Stomach (tissue), 4 donors: ENCODE measurements at regions not wholly inside any gene's neighbourhood (a gene's known extent, or its start where the extent isn't known, plus 50 kb on each side); places are given as distances from the start of the nearest gene placed in this dataset.

Experiments used
- POLR2AphosphoS5 ChIP-seq, 3 donors: sonication (generic); formaldehyde crosslinking; IDR thresholded peaks; one replicate each; pipeline ENCODE4 v1.6.1; 2016; ENCODE audit warnings: antibody characterized with exemption in 3 of 3
- TF ChIP-seq, protein P1 (sequence below), 7 experiments: fragments of 450-650 bp in 4 of 7; fragments of 200-600 bp in 3 of 7; sonication (generic) in 3 of 7; IDR thresholded peaks; one replicate each; pipeline ENCODE4 v1.5.1; 2016 to 2019; ENCODE audit warnings: antibody characterized with exemption in 7 of 7, control low read depth in 2 of 7, mild to moderate bottlenecking in 1 of 7

DNA sequence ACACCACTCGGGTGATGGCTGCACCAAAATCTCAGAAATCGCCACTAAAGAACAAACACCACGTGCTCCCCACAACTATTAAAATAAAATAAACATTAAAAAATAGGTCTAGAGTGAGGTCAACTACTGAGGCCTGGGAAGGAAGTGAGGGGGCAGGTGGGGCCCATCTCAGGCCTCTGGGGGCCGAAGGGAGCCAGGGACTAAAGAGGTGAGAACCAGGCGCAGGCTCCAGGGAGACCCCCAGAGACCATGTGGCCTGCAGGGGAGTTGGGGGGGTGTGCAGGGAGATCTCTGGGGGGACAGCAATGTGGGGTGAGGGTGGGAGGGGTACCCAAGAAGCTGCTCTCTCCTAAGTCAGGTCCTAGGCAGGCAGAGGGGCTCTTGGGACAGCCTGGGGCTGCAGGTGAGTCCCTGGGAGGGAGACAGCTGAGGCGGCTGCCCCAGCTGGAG is 111.3 kb upstream of the SMURF2 start:
- TF ChIP-seq, protein P1, sequence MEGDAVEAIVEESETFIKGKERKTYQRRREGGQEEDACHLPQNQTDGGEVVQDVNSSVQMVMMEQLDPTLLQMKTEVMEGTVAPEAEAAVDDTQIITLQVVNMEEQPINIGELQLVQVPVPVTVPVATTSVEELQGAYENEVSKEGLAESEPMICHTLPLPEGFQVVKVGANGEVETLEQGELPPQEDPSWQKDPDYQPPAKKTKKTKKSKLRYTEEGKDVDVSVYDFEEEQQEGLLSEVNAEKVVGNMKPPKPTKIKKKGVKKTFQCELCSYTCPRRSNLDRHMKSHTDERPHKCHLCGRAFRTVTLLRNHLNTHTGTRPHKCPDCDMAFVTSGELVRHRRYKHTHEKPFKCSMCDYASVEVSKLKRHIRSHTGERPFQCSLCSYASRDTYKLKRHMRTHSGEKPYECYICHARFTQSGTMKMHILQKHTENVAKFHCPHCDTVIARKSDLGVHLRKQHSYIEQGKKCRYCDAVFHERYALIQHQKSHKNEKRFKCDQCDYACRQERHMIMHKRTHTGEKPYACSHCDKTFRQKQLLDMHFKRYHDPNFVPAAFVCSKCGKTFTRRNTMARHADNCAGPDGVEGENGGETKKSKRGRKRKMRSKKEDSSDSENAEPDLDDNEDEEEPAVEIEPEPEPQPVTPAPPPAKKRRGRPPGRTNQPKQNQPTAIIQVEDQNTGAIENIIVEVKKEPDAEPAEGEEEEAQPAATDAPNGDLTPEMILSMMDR (IDR thresholded peaks at IDR 0.05) = no peak
- TF ChIP-seq POLR2AphosphoS5 (IDR thresholded peaks at IDR 0.05) = no peak
